GF-D8 (cell line): ENCODE measurements at regions not wholly inside any gene's neighbourhood (a gene's known extent, or its start where the extent isn't known, plus 50 kb on each side); places are given as distances from the start of the nearest gene placed in this dataset.
"Not testable (repeated sequence)": the region's sequence is repeated elsewhere in the genome, so short reads cannot be mapped to it uniquely, and the experiment has no call there.

Source experiments
- DNase-seq: peaks from one replicate; lab custom pipeline; 2025; lab: John Stamatoyannopoulos, UW

- no peak for DNase-seq
Observed at GRCh38 chr18:76604108-76604934, 109.3 kb upstream of the ZNF516 start.

- DNase-seq, result no peak
Observed at GRCh38 chr18:76602191-76602590, 107.1 kb upstream of the ZNF516 start.

GRCh38 chr18:76600076-76600475 is 105.0 kb upstream of the ZNF516 start:
- DNase-seq, result not testable (repeated sequence)

GRCh38 chr18:76594966-76595365 is 99.9 kb upstream of the ZNF516 start:
- no peak for DNase-seq

GRCh38 chr18:76593843-76594242 is 98.8 kb upstream of the ZNF516 start:
- DNase-seq, result no peak

- DNase-seq, result no peak
Observed at GRCh38 chr18:76592981-76593381, 97.9 kb upstream of the ZNF516 start.

- DNase-seq, result no peak
Observed at GRCh38 chr18:76592096-76592495, 97.1 kb upstream of the ZNF516 start.

- DNase-seq, result no peak
Observed at GRCh38 chr18:76589866-76590265, 94.8 kb upstream of the ZNF516 start.

- DNase-seq, result no peak
Observed at GRCh38 chr18:76589316-76589715, 94.3 kb upstream of the ZNF516 start.

- no peak for DNase-seq
Observed at GRCh38 chr18:76588601-76589226, 93.7 kb upstream of the ZNF516 start.

GRCh38 chr18:76587879-76588271 is 92.8 kb upstream of the ZNF516 start:
- no peak for DNase-seq

- DNase-seq, result no peak
Observed at GRCh38 chr18:76587147-76587878, 92.3 kb upstream of the ZNF516 start.

- DNase-seq, result no peak
Observed at GRCh38 chr18:76584414-76585310, 89.6 kb upstream of the ZNF516 start.

- no peak for DNase-seq
Observed at GRCh38 chr18:76581261-76581660, 86.2 kb upstream of the ZNF516 start.

- no peak for DNase-seq
Observed at GRCh38 chr18:76580288-76580962, 85.4 kb upstream of the ZNF516 start.

GRCh38 chr18:76579301-76579695 is 84.3 kb upstream of the ZNF516 start:
- DNase-seq, result no peak

GRCh38 chr18:76578571-76579300 is 83.7 kb upstream of the ZNF516 start:
- no peak for DNase-seq

- peak; percentile 62 for DNase-seq
Observed at GRCh38 chr18:76573325-76574025, 78.4 kb upstream of the ZNF516 start.

- DNase-seq, result peak; percentile 28
Observed at GRCh38 chr18:76572518-76573247, 77.6 kb upstream of the ZNF516 start.
